Cardiac muscle cell (in vitro differentiated cells and primary cell): ENCODE measurements at regions not wholly inside any gene's neighbourhood (a gene's known extent, or its start where the extent isn't known, plus 50 kb on each side); places are given as distances from the start of the nearest gene placed in this dataset.

Experiments
- DNase-seq, 2 donors: peaks; one replicate each; pipeline versions ENCODE4 v3.0.0 to v3.0.0-alpha.2; 2010 to 2017; ENCODE audit warnings: low read depth in 1 of 2, low spot score in 1 of 2
- H3K27ac ChIP-seq: fragments of 200-600 bp; sonication (generic); 2 replicates; pipeline ENCODE4 v1.5.1; 2016
- H3K27me3 ChIP-seq: fragments of 200-600 bp; sonication (generic); 2 replicates; pipeline ENCODE4 v1.6.0; 2016; ENCODE audit warnings: control low read depth
- H3K36me3 ChIP-seq: fragments of 200-600 bp; sonication (generic); 2 replicates; pipeline ENCODE4 v1.5.1; 2016; ENCODE audit warnings: control low read depth
- H3K4me1 ChIP-seq: fragments of 200-600 bp; sonication (generic); 2 replicates; pipeline ENCODE4 v1.8.1; 2017; ENCODE audit warnings: low read depth, mild to moderate bottlenecking, mixed run types
- H3K4me3 ChIP-seq: fragments of 200-600 bp; sonication (generic); 2 replicates; pipeline ENCODE4 v1.5.1; 2016; ENCODE audit warnings: mild to moderate bottlenecking
- H3K9me3 ChIP-seq: fragments of 200-600 bp; sonication (generic); 2 replicates; pipeline ENCODE4 v1.5.1; 2017; ENCODE audit warnings: low read depth, mild to moderate bottlenecking, control low read depth
- TF ChIP-seq, protein P1 (sequence below): IDR thresholded peaks from 2 replicates; pipeline ENCODE4 v1.5.1; 2012; ENCODE audit warnings: low read depth, mild to moderate bottlenecking, low read length

DNA sequence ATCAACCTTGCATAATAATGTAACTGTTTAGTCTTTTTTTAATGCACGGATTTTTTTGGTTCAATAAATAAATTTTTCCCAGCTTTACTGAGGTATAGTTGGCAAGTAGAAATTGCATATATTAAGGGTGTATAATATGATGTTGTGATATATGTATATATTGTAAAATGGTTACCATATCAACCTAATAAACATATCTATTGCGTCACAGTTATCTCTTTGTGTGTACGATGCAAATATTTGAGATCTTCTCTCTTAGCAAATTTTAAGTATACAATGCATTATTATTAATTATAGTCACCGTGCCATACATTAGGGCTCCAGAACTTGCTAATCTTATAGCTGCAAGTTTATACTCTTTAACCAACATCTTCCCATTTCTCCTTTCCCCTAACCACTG, 57.2 kb upstream of the TMEM161B start:
- no peak for DNase-seq
- no peaks in the 10 kb centered on the region for H3K27me3 ChIP-seq
- TF ChIP-seq, protein P1, sequence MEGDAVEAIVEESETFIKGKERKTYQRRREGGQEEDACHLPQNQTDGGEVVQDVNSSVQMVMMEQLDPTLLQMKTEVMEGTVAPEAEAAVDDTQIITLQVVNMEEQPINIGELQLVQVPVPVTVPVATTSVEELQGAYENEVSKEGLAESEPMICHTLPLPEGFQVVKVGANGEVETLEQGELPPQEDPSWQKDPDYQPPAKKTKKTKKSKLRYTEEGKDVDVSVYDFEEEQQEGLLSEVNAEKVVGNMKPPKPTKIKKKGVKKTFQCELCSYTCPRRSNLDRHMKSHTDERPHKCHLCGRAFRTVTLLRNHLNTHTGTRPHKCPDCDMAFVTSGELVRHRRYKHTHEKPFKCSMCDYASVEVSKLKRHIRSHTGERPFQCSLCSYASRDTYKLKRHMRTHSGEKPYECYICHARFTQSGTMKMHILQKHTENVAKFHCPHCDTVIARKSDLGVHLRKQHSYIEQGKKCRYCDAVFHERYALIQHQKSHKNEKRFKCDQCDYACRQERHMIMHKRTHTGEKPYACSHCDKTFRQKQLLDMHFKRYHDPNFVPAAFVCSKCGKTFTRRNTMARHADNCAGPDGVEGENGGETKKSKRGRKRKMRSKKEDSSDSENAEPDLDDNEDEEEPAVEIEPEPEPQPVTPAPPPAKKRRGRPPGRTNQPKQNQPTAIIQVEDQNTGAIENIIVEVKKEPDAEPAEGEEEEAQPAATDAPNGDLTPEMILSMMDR, result no peak

DNA sequence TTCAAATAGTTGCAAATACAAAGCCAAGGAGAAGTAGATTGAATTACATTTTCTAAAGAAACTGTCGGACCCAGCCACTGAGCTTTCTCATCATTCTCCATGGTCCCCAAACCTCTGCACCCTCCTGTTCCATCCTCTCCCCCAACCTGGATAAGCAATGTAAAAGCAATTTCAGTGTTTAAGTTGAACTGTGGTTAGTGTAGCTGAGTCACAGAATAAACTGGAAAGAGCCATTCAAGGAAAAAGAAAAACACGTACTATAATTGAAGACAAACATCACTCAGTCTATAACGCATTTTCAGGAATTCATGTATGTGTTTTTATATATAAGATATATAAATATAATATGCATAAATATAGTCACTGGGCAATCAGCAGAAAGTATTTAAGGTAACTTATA, 54.1 kb upstream of the TMEM161B start:
- no peak for DNase-seq
- Histone ChIP-seq H3K9me3 (no peaks in the 10 kb centered on the region), H3K27ac (no peak overlapping the region), H3K4me3 (no peak overlapping the region), H3K4me1 (no peaks in the 10 kb centered on the region), H3K27me3 (no peaks in the 10 kb centered on the region), H3K36me3 (no peaks in the 10 kb centered on the region)
- TF ChIP-seq, protein P1, result no peak

More for the DNA sequence above, 57.2 kb upstream of the TMEM161B start:
- Histone ChIP-seq H3K4me3 (no peak overlapping the region), H3K4me1 (no peaks in the 10 kb centered on the region), H3K27ac (no peak overlapping the region), H3K36me3 (no peaks in the 10 kb centered on the region), H3K9me3 (no peaks in the 10 kb centered on the region)
